ENCODE measurements at regions not wholly inside any gene's neighbourhood (a gene's known extent, or its start where the extent isn't known, plus 50 kb on each side); places are given as distances from the start of the nearest gene placed in this dataset.

DNA sequence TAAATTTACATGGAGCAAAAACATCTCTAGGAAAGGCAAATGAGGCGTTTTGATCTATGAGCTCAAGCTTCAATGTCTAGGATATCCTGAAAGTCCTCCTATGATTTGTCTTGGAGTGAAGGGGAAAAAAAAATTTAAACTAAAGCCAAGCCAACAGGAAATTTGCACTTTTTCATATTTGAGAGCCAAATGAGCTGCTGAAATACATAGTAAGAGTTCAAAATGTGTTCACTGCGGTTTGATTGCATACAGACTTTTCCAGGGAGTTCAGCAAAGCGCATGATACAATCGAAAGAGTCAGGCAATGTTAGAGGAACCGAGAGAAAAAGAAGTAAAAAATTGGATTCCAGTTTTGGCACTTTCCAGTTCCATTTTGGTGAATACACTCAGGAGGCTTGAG is 633.4 kb upstream of the MGMT start:
- Histone ChIP-seq H3K9me3 (ENCODE audit: low read length) (no peaks in the 10 kb centered on the region), H3K9ac (ENCODE audit: insufficient read depth, low read depth, low read length) (no peak overlapping the region), H3K36me3 (replicated peaks in 1 of 2; ENCODE audit: control insufficient read depth in 1 of 2, insufficient read depth in 2 of 2, low read length in 2 of 2) (no peaks in the 10 kb centered on the region), H2AFZ (ENCODE audit: low read length) (no peak overlapping the region), H3K27me3 (ENCODE audit: control insufficient read depth in 1 of 2, insufficient read depth in 2 of 2, low read length in 2 of 2) (no peaks in the 10 kb centered on the region), H3K27ac (ENCODE audit: extremely low read length, insufficient read depth, low read length) (no peak overlapping the region), H4K20me1 (ENCODE audit: insufficient read depth, low read length) (no peaks in the 10 kb centered on the region), H3K4me1 (ENCODE audit: insufficient read depth, low read length) (no peaks in the 10 kb centered on the region), H3K4me2 (ENCODE audit: low read depth, low read length) (no peak overlapping the region), H3K4me3 (replicated peaks in 1 of 3; ENCODE audit: insufficient read depth in 1 of 3, low read depth in 2 of 3, low read length in 3 of 3) (no peak overlapping the region), H3K79me2 (ENCODE audit: insufficient read depth, low read length) (no peaks in the 10 kb centered on the region)
- TF ChIP-seq NFYC (CRISPR knock-in tag; IDR thresholded peaks at IDR 0.05) (no peak), KLF11 (CRISPR knock-in tag; IDR thresholded peaks at IDR 0.05) (no peak), MYC (CRISPR knock-in tag; IDR thresholded peaks at IDR 0.05; ENCODE audit: borderline replicate concordance) (no peak), HDAC2 (CRISPR knock-in tag; IDR thresholded peaks at IDR 0.05) (no peak), ZNF180 (CRISPR knock-in tag; IDR thresholded peaks at IDR 0.05; ENCODE audit: borderline replicate concordance, low read depth) (no peak), JDP2 (CRISPR knock-in tag; IDR thresholded peaks at IDR 0.05; ENCODE audit: borderline replicate concordance) (no peak), CEBPB (IDR thresholded peaks at IDR 0.05; ENCODE audit: borderline replicate concordance, low read depth, low read length) (no peak), TMF1 (CRISPR knock-in tag; IDR thresholded peaks at IDR 0.05; ENCODE audit: low read depth) (no peak), ZNF136 (CRISPR knock-in tag; IDR thresholded peaks at IDR 0.05; ENCODE audit: low read depth) (no peak), FOXJ3 (CRISPR knock-in tag; IDR thresholded peaks at IDR 0.05; ENCODE audit: borderline replicate concordance) (no peak), ZNF224 (CRISPR knock-in tag; IDR thresholded peaks at IDR 0.05) (no peak), XRCC5 (optimal IDR thresholded peaks at IDR 0.05; ENCODE audit: low read length) (no peak), SETDB1 (CRISPR knock-in tag; IDR thresholded peaks at IDR 0.05; ENCODE audit: borderline replicate concordance) (no peak)
- TF ChIP-seq, protein P1, sequence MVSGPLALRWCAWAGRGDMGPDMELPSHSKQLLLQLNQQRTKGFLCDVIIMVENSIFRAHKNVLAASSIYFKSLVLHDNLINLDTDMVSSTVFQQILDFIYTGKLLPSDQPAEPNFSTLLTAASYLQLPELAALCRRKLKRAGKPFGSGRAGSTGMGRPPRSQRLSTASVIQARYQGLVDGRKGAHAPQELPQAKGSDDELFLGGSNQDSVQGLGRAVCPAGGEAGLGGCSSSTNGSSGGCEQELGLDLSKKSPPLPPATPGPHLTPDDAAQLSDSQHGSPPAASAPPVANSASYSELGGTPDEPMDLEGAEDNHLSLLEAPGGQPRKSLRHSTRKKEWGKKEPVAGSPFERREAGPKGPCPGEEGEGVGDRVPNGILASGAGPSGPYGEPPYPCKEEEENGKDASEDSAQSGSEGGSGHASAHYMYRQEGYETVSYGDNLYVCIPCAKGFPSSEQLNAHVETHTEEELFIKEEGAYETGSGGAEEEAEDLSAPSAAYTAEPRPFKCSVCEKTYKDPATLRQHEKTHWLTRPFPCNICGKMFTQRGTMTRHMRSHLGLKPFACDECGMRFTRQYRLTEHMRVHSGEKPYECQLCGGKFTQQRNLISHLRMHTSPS (CRISPR knock-in tag; IDR thresholded peaks at IDR 0.05; ENCODE audit: low read depth), result no peak
- TF ChIP-seq, protein P2, sequence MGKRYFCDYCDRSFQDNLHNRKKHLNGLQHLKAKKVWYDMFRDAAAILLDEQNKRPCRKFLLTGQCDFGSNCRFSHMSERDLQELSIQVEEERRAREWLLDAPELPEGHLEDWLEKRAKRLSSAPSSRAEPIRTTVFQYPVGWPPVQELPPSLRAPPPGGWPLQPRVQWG (CRISPR knock-in tag; IDR thresholded peaks at IDR 0.05; ENCODE audit: borderline replicate concordance, low read depth), result no peak
- in situ Hi-C loops (cut with HindIII; ENCODE audit: extremely low pct_ligation_motif_present, low pct_unique_long_range_greater_than_20kb), result no loop called here
- intact Hi-C loops (cut with micrococcal nuclease; ENCODE audit: unreplicated experiment), result no loop called here
- no peak for ATAC-seq
- no TSS peak for BruUV-seq (replicated peaks)
- no peak for FAIRE-seq
- POLR2A ChIA-PET, result no interaction called here
- CTCF ChIA-PET (ENCODE audit: low intra/inter-chr PET ratio, low total read pairs), result no interaction called here
- no peak for DNase-seq (ENCODE audit: low spot score)
- WGBS (ENCODE audit: low lambda C conversion rate), result 16% methylated on average over 5 of the region's 5 CpGs

All from HepG2 (cell line).